HepG2 (cell line): ENCODE measurements at regions not wholly inside any gene's neighbourhood (a gene's known extent, or its start where the extent isn't known, plus 50 kb on each side); places are given as distances from the start of the nearest gene placed in this dataset.

Experiments
- ATAC-seq: fragments of 200-7000 bp; cut with Tn5 transposase; 3 replicates; pipeline ENCODE4 v1.9.1; 2020; ENCODE audit warnings: mild to moderate bottlenecking, moderate library complexity
- BruUV-seq: library from RNA; stranded (reverse); fragments of 400-500 nt; replicated peaks from 2 replicates; lab custom pipeline; 2021; lab: Mats Ljungman, UMichigan
- CTCF ChIA-PET: fragments of 300-600 bp; formaldehyde crosslinking; extraction: SDS; loops from one replicate; lab custom pipeline; 2021; ENCODE audit warnings: low total read pairs, inconsistent platforms, low intra/inter-chr PET ratio; lab: Yijun Ruan, JAX
- POLR2A ChIA-PET: fragments of 350-600 bp; sonication (Branson Sonifier 250); formaldehyde crosslinking; loops from one replicate; lab custom pipeline; 2020; ENCODE audit warnings: antibody characterized with exemption, inconsistent platforms; lab: Yijun Ruan, JAX
- DNase-seq: peaks from one replicate; pipeline ENCODE4 v3.0.0-alpha.2; 2015; ENCODE audit warnings: low spot score
- FAIRE-seq: peaks from 3 replicates; lab custom pipeline; 2011; peaks lifted over from hg19 to GRCh38; lab: Jason Lieb, UNC
- H2AFZ ChIP-seq: one replicate; pipeline ENCODE4 v1.6.1; 2011; ENCODE audit warnings: low read length, inconsistent platforms
- H3K27ac ChIP-seq: fragments of 300-600 bp; 3 replicates; pipeline ENCODE4 v1.8.0; 2011; ENCODE audit warnings: mixed run types, mild to moderate bottlenecking, mixed read lengths, low read length, inconsistent platforms; ENCODE audit not compliant: insufficient read depth; ENCODE audit errors: extremely low read length
- H3K27me3 ChIP-seq, 2 experiments: fragments of 200-600 bp in 1 of 2; 2 replicates in 1 of 2; 3 replicates in 1 of 2; pipeline versions ENCODE4 v1.6.0 to v1.8.0; 2011; ENCODE audit warnings: low read length in 2 of 2, mild to moderate bottlenecking in 2 of 2, moderate library complexity in 2 of 2, inconsistent platforms in 1 of 2; ENCODE audit not compliant: insufficient read depth in 2 of 2, control insufficient read depth in 1 of 2
- H3K36me3 ChIP-seq, 2 experiments: fragments of 200-600 bp in 1 of 2; replicated peaks in 1 of 2; 2 replicates in 1 of 2; 3 replicates in 1 of 2; pipeline versions ENCODE4 v1.5.1 to v1.8.0; 2011; ENCODE audit warnings: low read length in 2 of 2, inconsistent platforms in 1 of 2; ENCODE audit not compliant: insufficient read depth in 2 of 2, control insufficient read depth in 1 of 2
- H3K4me1 ChIP-seq: 2 replicates; pipeline ENCODE4 v1.5.1; 2012; ENCODE audit warnings: low read length, inconsistent platforms; ENCODE audit not compliant: insufficient read depth
- H3K4me2 ChIP-seq: 2 replicates; pipeline ENCODE4 v1.6.0; 2011; ENCODE audit warnings: low read depth, low read length, inconsistent platforms
- H3K4me3 ChIP-seq, 3 experiments: fragments of 200-600 bp in 1 of 3; sonication (generic), shearing (Covaris generic) in 1 of 3; replicated peaks in 1 of 3; 2 replicates each; pipeline ENCODE4 v1.5.1; 2011 to 2016; ENCODE audit warnings: low read length in 3 of 3, inconsistent platforms in 2 of 3, low read depth in 2 of 3, mild to moderate bottlenecking in 2 of 3, control low read depth in 1 of 3, mixed read lengths in 1 of 3; ENCODE audit not compliant: insufficient read depth in 1 of 3
- H3K79me2 ChIP-seq: one replicate; pipeline ENCODE4 v1.6.1; 2011; ENCODE audit warnings: low read length, inconsistent platforms; ENCODE audit not compliant: insufficient read depth
- H3K9ac ChIP-seq: 2 replicates; pipeline ENCODE4 v1.6.0; 2011; ENCODE audit warnings: mild to moderate bottlenecking, low read depth, low read length, inconsistent platforms; ENCODE audit not compliant: insufficient read depth
- H3K9me3 ChIP-seq: 2 replicates; pipeline ENCODE4 v1.5.1; 2012; ENCODE audit warnings: mild to moderate bottlenecking, low read length
- H4K20me1 ChIP-seq: 2 replicates; pipeline ENCODE4 v1.6.0; 2011; ENCODE audit warnings: inconsistent platforms, mild to moderate bottlenecking, low read length, moderate library complexity; ENCODE audit not compliant: insufficient read depth
- ADNP ChIP-seq: sonication (generic); formaldehyde crosslinking; IDR thresholded peaks from 2 replicates; pipeline ENCODE4 v1.4.0; 2020; ENCODE audit warnings: missing genetic modification reagents
- MIXL1 ChIP-seq: IDR thresholded peaks from 2 replicates; pipeline ENCODE4 v1.6.1; 2016
- NKX3-1 ChIP-seq: sonication (generic); formaldehyde crosslinking; IDR thresholded peaks from 2 replicates; pipeline ENCODE4 v1.5.0; 2020; ENCODE audit warnings: missing genetic modification reagents
- PHF21A ChIP-seq: sonication (generic); formaldehyde crosslinking; IDR thresholded peaks from 2 replicates; pipeline ENCODE4 v1.5.0; 2020; ENCODE audit warnings: mild to moderate bottlenecking, missing genetic modification reagents
- PREB ChIP-seq: sonication (generic); formaldehyde crosslinking; IDR thresholded peaks from 2 replicates; pipeline ENCODE4 v1.4.0; 2020; ENCODE audit warnings: missing genetic modification reagents
- RBFOX2 ChIP-seq: fragments of 200-400 bp; formaldehyde crosslinking; IDR thresholded peaks from 2 replicates; pipeline ENCODE4 v1.6.1; 2017; ENCODE audit warnings: low read depth, mild to moderate bottlenecking, low read length
- SATB2 ChIP-seq: sonication (generic); formaldehyde crosslinking; IDR thresholded peaks from 2 replicates; pipeline ENCODE4 v1.5.0; 2020; ENCODE audit warnings: missing genetic modification reagents
- SIX1 ChIP-seq: sonication (generic); formaldehyde crosslinking; IDR thresholded peaks from 2 replicates; pipeline ENCODE4 v1.4.0; 2020; ENCODE audit warnings: missing genetic modification reagents, borderline replicate concordance
- TCF7 ChIP-seq: sonication (generic); IDR thresholded peaks from 2 replicates; pipeline ENCODE4 v1.6.1; 2016; ENCODE audit warnings: antibody characterized with exemption, low read depth
- ZKSCAN1 ChIP-seq: fragments of 150-350 bp; IDR thresholded peaks from 2 replicates; pipeline ENCODE4 v1.6.1; 2014; ENCODE audit warnings: low read length
- ZNF235 ChIP-seq: sonication (generic); formaldehyde crosslinking; IDR thresholded peaks from 2 replicates; pipeline ENCODE4 v1.8.1; 2023; ENCODE audit warnings: mild to moderate bottlenecking, missing genetic modification reagents, borderline replicate concordance
- ZNF3 ChIP-seq: IDR thresholded peaks from 2 replicates; pipeline ENCODE4 v1.7.0; 2017; ENCODE audit warnings: inconsistent platforms
- ZNF451 ChIP-seq: sonication (generic); formaldehyde crosslinking; IDR thresholded peaks from 2 replicates; pipeline ENCODE4 v1.5.0; 2020; ENCODE audit warnings: mild to moderate bottlenecking, missing genetic modification reagents
- ZNF501 ChIP-seq: sonication (generic); formaldehyde crosslinking; IDR thresholded peaks from 2 replicates; pipeline ENCODE4 v1.5.1; 2020; ENCODE audit warnings: mild to moderate bottlenecking, moderate library complexity, missing genetic modification reagents
- ZNF775 ChIP-seq: sonication (generic); formaldehyde crosslinking; IDR thresholded peaks from 2 replicates; pipeline ENCODE4 v1.4.0; 2020; ENCODE audit warnings: missing genetic modification reagents, mild to moderate bottlenecking, moderate library complexity, borderline replicate concordance
- WGBS: methylation state at CpG from one replicate; pipeline ENCODE4 v1.1.6; 2017; ENCODE audit warnings: low lambda C conversion rate; 5-methylcytosine and 5-hydroxymethylcytosine counted together
- in situ Hi-C: cut with HindIII; loops from 2 replicates; pipeline ENCODE4 v1.10.0; 2017; ENCODE audit warnings: low pct_unique_long_range_greater_than_20kb; ENCODE audit not compliant: extremely low pct_ligation_motif_present
- intact Hi-C: fragments of 100-400 bp; cut with micrococcal nuclease; formaldehyde crosslinking; loops from one replicate; pipeline ENCODE4 v1.10.0; 2022; ENCODE audit not compliant: unreplicated experiment
- TF ChIP-seq, protein P1 (sequence below): sonication (generic); formaldehyde crosslinking; IDR thresholded peaks from 2 replicates; pipeline ENCODE4 v1.4.0; 2020; ENCODE audit warnings: low read depth, missing genetic modification reagents
- TF ChIP-seq, protein P2 (sequence below): sonication (generic); formaldehyde crosslinking; IDR thresholded peaks from 2 replicates; pipeline ENCODE4 v1.4.0; 2020; ENCODE audit warnings: mild to moderate bottlenecking, missing genetic modification reagents

DNA sequence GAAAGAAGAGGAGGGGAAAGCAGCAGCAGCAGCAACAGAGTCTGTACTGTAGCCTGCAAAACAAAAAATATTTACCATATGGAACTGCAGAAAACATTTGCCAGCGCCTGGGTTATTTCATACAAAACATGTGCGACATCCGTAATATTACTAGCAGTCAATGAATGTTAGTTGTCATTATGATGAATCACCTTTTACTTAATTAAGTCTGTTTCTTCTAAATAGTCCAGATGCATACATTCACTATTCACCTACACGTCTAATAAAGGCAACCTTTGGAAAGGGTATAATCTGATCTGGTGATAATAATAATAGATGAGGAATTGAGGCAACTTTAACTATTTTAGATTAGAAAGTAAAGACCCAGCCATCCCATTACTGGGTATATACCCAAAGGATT is 426.3 kb upstream of the ST6GAL2 start:
- Histone ChIP-seq H3K4me2 (no peak overlapping the region), H3K27ac (no peak overlapping the region), H2AFZ (no peak overlapping the region), H3K27me3 (no peaks in the 10 kb centered on the region), H3K4me1 (no peaks in the 10 kb centered on the region), H3K9me3 (peaks cover 5% of the 10 kb centered on the region; the same call in 1 of the 2 replicates), H3K36me3 (no peaks in the 10 kb centered on the region), H3K9ac (no peak overlapping the region), H4K20me1 (no peaks in the 10 kb centered on the region), H3K79me2 (no peaks in the 10 kb centered on the region), H3K4me3 (no peak overlapping the region)
- intact Hi-C loops = no loop called here
- DNase-seq (no peak), ATAC-seq (no peak), FAIRE-seq (no peak)
- TF ChIP-seq ZNF775 (CRISPR knock-in tag) (no peak), SIX1 (CRISPR knock-in tag) (no peak), TCF7 (no peak), SATB2 (no peak), ZNF235 (no peak), ZKSCAN1 (no peak), ZNF501 (CRISPR knock-in tag) (no peak), ADNP (CRISPR knock-in tag) (no peak), RBFOX2 (no peak), PHF21A (CRISPR knock-in tag) (no peak)
- CTCF ChIA-PET = no interaction called here
- in situ Hi-C loops = no loop called here
- POLR2A ChIA-PET = no interaction called here
- no TSS peak for BruUV-seq
- 6% methylated on average over 4 of the region's 4 CpGs for WGBS

- in situ Hi-C loops = no loop called here
- Histone ChIP-seq H3K4me3 (no peak overlapping the region), H3K27me3 (no peaks in the 10 kb centered on the region), H3K79me2 (no peaks in the 10 kb centered on the region), H4K20me1 (no peaks in the 10 kb centered on the region), H3K36me3 (no peaks in the 10 kb centered on the region), H3K27ac (no peak overlapping the region), H3K4me2 (no peak overlapping the region), H3K9ac (no peak overlapping the region), H3K9me3 (peaks cover 5% of the 10 kb centered on the region; the same call in 1 of the 2 replicates), H2AFZ (no peak overlapping the region), H3K4me1 (no peaks in the 10 kb centered on the region)
- FAIRE-seq = no peak
- POLR2A ChIA-PET = no interaction called here
- no peak for ATAC-seq
- 0% methylated on average over 1 of the region's 1 CpG for WGBS
- no peak for DNase-seq
- intact Hi-C loops = no loop called here
- BruUV-seq = no TSS peak
- CTCF ChIA-PET = no interaction called here
- TF ChIP-seq, protein P1, sequence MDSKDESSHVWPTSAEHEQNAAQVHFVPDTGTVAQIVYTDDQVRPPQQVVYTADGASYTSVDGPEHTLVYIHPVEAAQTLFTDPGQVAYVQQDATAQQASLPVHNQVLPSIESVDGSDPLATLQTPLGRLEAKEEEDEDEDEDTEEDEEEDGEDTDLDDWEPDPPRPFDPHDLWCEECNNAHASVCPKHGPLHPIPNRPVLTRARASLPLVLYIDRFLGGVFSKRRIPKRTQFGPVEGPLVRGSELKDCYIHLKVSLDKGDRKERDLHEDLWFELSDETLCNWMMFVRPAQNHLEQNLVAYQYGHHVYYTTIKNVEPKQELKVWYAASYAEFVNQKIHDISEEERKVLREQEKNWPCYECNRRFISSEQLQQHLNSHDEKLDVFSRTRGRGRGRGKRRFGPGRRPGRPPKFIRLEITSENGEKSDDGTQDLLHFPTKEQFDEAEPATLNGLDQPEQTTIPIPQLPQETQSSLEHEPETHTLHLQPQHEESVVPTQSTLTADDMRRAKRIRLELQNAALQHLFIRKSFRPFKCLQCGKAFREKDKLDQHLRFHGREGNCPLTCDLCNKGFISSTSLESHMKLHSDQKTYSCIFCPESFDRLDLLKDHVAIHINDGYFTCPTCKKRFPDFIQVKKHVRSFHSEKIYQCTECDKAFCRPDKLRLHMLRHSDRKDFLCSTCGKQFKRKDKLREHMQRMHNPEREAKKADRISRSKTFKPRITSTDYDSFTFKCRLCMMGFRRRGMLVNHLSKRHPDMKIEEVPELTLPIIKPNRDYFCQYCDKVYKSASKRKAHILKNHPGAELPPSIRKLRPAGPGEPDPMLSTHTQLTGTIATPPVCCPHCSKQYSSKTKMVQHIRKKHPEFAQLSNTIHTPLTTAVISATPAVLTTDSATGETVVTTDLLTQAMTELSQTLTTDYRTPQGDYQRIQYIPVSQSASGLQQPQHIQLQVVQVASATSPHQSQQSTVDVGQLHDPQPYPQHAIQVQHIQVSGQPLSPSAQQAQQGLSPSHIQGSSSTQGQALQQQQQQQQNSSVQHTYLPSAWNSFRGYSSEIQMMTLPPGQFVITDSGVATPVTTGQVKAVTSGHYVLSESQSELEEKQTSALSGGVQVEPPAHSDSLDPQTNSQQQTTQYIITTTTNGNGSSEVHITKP (CRISPR knock-in tag) = no peak
- TF ChIP-seq, protein P2, sequence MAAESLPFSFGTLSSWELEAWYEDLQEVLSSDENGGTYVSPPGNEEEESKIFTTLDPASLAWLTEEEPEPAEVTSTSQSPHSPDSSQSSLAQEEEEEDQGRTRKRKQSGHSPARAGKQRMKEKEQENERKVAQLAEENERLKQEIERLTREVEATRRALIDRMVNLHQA (CRISPR knock-in tag) = no peak
- TF ChIP-seq ZNF3 (CRISPR knock-in tag) (no peak), ZNF451 (CRISPR knock-in tag) (no peak), MIXL1 (CRISPR knock-in tag) (no peak), NKX3-1 (no peak), PREB (CRISPR knock-in tag) (no peak)
Measured at GRCh38 chr2:107313316-107313715, 427.3 kb upstream of the ST6GAL2 start.
